ENCODE measurements at regions not wholly inside any gene's neighbourhood (a gene's known extent, or its start where the extent isn't known, plus 50 kb on each side); places are given as distances from the start of the nearest gene placed in this dataset.

DNA sequence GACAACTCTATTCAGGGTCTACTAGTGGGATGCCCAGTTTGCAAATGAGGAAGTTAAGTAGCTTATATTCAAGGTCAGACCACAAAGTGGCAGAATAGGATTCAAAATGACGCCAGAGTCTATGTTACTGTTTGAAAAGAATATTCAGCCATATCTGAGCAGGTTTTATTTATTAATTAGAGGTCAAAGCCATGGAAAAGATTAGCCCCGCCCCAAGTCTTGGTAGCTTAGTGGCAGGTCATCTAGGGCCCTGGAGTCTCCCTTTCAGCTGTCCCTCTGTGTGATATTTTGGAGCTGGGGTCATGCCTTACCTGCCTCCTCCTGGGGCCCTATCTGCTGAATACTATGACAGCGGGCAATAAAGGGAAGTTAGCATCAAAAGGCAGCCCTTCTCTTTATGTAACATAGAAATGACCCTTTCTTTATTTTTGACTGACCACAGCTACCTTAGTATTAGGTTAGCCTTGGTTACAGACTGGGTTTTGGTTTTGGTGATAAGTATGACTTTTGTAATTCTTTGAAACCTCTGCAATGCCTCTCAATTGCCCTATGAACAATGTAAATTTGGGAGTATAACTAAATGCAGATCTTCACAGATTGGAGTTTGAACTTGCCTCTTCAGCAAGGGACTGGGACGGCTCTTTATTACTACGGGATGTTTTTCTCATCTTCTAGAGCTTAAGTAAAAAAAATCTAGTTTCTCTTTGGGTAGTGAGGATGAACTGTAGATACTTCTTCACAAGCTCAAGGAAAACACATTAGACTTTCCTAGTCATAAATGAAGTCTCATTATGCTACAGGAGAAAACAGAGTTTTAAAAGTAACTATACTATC, 153.0 kb upstream of the ITGA4 start:
- TF ChIP-seq ZFP30 (CRISPR knock-in tag; IDR thresholded peaks at IDR 0.05) (no peak), ZNF565 (CRISPR knock-in tag; conservative IDR thresholded peaks at IDR 0.05; ENCODE audit: low read depth) (no peak), OSR1 (CRISPR knock-in tag; IDR thresholded peaks at IDR 0.05) (no peak), PPARA (CRISPR knock-in tag; IDR thresholded peaks at IDR 0.05; ENCODE audit: borderline replicate concordance) (no peak), ESRRG (CRISPR knock-in tag; IDR thresholded peaks at IDR 0.05) (no peak), TOX (CRISPR knock-in tag; IDR thresholded peaks at IDR 0.05; ENCODE audit: borderline replicate concordance) (no peak), SNAI2 (CRISPR knock-in tag; IDR thresholded peaks at IDR 0.05) (no peak), GLIS3 (CRISPR knock-in tag; IDR thresholded peaks at IDR 0.05) (no peak)
- TF ChIP-seq, protein P1, sequence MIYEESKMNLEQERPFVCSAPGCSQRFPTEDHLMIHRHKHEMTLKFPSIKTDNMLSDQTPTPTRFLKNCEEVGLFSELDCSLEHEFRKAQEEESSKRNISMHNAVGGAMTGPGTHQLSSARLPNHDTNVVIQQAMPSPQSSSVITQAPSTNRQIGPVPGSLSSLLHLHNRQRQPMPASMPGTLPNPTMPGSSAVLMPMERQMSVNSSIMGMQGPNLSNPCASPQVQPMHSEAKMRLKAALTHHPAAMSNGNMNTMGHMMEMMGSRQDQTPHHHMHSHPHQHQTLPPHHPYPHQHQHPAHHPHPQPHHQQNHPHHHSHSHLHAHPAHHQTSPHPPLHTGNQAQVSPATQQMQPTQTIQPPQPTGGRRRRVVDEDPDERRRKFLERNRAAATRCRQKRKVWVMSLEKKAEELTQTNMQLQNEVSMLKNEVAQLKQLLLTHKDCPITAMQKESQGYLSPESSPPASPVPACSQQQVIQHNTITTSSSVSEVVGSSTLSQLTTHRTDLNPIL (CRISPR knock-in tag; IDR thresholded peaks at IDR 0.05; ENCODE audit: low read depth) = no peak
- no peak for ATAC-seq

DNA sequence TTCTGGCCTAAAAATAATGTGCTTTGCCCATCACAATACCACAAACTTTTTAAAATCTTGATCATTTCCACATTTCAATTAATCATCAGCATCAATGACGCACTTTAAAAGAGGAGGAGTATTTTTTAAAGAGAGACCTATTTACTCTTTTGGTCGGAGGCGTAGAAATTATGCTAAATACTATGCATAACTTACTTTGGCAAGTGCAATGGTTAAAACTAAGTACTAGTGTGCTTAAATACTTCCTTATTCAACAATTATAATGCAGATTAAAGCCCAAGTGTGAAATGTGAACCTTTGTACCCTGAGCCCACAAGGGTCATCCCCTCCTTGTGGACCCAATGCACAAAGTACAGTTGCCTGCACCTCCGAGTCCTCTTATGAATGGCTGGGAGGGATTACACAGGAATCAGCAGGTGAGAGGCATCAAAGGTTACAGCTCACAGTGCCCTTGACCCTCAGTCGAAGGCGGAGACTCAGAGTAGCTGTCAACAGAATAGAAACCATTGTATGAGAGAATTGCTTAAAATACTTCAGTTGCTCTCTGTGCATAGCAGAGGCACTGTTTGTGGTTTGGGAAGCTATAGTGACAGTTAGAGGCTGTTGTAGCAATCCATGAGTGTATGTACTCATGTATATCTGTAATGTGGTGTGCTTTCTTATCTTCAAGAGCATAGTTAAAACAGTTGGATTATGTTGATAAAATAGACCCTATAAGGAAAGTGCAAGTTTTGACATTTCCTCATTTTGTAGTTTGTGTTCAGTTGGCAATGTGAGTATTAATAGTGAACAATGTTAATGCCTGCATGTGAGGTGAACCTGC, 151.7 kb upstream of the ITGA4 start:
- TF ChIP-seq ZFP30 (CRISPR knock-in tag; IDR thresholded peaks at IDR 0.05) (no peak), ZFP3 (CRISPR knock-in tag; IDR thresholded peaks at IDR 0.05) (no peak), ISL1 (CRISPR knock-in tag; IDR thresholded peaks at IDR 0.05) (no peak), TCF4 (CRISPR knock-in tag; IDR thresholded peaks at IDR 0.05; ENCODE audit: borderline replicate concordance) (no peak), ZNF565 (CRISPR knock-in tag; conservative IDR thresholded peaks at IDR 0.05; ENCODE audit: low read depth) (no peak), SNAI2 (CRISPR knock-in tag; IDR thresholded peaks at IDR 0.05) (no peak), ZC3H10 (CRISPR knock-in tag; IDR thresholded peaks at IDR 0.05) (no peak), OSR1 (CRISPR knock-in tag; IDR thresholded peaks at IDR 0.05) (no peak), BACH2 (CRISPR knock-in tag; IDR thresholded peaks at IDR 0.05; ENCODE audit: borderline replicate concordance) (no peak), ZNF70 (CRISPR knock-in tag; IDR thresholded peaks at IDR 0.05) (no peak), TOX (CRISPR knock-in tag; IDR thresholded peaks at IDR 0.05; ENCODE audit: borderline replicate concordance) (no peak), ARNTL (CRISPR knock-in tag; IDR thresholded peaks at IDR 0.05; ENCODE audit: borderline replicate concordance, low read depth) (no peak), ESRRG (CRISPR knock-in tag; IDR thresholded peaks at IDR 0.05) (no peak)
- TF ChIP-seq, protein P2, sequence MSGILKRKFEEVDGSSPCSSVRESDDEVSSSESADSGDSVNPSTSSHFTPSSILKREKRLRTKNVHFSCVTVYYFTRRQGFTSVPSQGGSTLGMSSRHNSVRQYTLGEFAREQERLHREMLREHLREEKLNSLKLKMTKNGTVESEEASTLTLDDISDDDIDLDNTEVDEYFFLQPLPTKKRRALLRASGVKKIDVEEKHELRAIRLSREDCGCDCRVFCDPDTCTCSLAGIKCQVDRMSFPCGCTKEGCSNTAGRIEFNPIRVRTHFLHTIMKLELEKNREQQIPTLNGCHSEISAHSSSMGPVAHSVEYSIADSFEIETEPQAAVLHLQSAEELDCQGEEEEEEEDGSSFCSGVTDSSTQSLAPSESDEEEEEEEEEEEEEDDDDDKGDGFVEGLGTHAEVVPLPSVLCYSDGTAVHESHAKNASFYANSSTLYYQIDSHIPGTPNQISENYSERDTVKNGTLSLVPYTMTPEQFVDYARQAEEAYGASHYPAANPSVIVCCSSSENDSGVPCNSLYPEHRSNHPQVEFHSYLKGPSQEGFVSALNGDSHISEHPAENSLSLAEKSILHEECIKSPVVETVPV (CRISPR knock-in tag; IDR thresholded peaks at IDR 0.05) = no peak
- peak; percentile 41; the same call in 2 of the 3 replicates for ATAC-seq

DNA sequence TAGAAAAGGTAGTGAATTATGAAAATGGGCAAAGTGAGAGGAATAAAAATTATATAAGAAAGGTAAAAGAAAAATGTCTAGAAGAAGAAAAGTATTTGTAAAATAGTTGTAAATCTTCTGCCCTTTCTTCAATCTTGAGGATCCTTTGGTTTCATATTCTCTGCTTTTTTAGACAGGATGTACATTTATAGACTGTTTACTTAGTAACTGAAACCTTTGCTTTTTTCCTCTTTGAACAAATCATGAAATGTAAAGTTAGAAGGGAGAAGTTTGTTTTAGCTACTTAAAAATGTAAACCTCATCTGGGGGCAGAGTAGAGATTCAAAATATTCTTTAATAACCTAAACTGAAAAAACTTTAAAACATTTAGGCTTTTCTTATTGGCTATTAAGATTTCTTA, 150.4 kb upstream of the ITGA4 start:
- ATAC-seq = peak; percentile 40; the same call in 2 of the 3 replicates
- no peak for TF ChIP-seq ARNTL (CRISPR knock-in tag; IDR thresholded peaks at IDR 0.05; ENCODE audit: borderline replicate concordance, low read depth)
- no peak for TF ChIP-seq TOX (CRISPR knock-in tag; IDR thresholded peaks at IDR 0.05; ENCODE audit: borderline replicate concordance)
- TF ChIP-seq ZNF565 (CRISPR knock-in tag; conservative IDR thresholded peaks at IDR 0.05; ENCODE audit: low read depth) = no peak
- TF ChIP-seq, protein P3, sequence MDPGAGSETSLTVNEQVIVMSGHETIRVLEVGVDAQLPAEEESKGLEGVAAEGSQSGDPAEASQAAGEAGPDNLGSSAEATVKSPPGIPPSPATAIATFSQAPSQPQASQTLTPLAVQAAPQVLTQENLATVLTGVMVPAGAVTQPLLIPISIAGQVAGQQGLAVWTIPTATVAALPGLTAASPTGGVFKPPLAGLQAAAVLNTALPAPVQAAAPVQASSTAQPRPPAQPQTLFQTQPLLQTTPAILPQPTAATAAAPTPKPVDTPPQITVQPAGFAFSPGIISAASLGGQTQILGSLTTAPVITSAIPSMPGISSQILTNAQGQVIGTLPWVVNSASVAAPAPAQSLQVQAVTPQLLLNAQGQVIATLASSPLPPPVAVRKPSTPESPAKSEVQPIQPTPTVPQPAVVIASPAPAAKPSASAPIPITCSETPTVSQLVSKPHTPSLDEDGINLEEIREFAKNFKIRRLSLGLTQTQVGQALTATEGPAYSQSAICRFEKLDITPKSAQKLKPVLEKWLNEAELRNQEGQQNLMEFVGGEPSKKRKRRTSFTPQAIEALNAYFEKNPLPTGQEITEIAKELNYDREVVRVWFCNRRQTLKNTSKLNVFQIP (CRISPR knock-in tag; IDR thresholded peaks at IDR 0.05; ENCODE audit: borderline replicate concordance, low read depth) = no peak
- TF ChIP-seq ZFP30 (CRISPR knock-in tag; IDR thresholded peaks at IDR 0.05) = no peak
- TF ChIP-seq RARB (CRISPR knock-in tag; IDR thresholded peaks at IDR 0.05) = no peak
- TF ChIP-seq TCF4 (CRISPR knock-in tag; IDR thresholded peaks at IDR 0.05; ENCODE audit: borderline replicate concordance) = no peak
- TF ChIP-seq BACH2 (CRISPR knock-in tag; IDR thresholded peaks at IDR 0.05; ENCODE audit: borderline replicate concordance) = no peak
- no peak for TF ChIP-seq ZFP3 (CRISPR knock-in tag; IDR thresholded peaks at IDR 0.05)

DNA sequence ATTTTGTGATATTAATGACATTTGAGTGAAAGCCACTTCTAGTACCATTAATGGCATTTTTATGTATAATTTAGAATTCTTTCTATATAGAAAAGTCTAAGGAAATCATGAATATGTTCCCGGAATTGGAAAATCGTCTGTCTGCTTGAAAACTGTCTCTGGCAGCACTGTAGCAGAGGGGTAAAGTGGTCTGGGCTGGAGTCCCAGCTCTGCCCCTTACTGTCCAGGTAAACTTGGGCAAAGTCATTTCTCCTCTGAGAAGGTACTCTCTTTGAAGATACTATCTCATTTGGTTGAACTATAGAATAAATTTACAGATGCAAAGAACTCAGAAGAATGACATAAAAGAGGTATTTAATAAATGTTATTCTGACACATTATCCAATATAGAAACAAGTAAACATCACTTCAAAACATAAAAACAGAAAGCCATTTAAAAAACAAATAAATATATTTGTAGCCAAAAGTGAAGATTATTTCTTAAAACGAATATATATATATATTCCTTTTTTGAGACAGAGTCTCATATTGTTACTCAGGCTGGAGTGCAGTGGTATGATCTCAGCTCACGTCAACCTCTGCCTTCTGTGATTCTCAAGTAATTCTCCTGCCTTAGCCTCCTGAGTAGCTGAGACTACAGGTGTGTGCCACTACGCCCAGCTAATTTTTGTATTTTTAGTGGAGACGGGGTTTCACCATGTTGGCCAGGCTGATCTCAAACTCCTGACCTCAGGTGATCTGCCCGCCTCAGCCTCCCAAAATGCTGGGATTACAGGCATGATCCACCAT, 149.8 kb upstream of the ITGA4 start:
- TF ChIP-seq GLIS3 (CRISPR knock-in tag; IDR thresholded peaks at IDR 0.05) (no peak), ZC3H10 (CRISPR knock-in tag; IDR thresholded peaks at IDR 0.05) (no peak), ZNF70 (CRISPR knock-in tag; IDR thresholded peaks at IDR 0.05) (no peak), BACH2 (CRISPR knock-in tag; IDR thresholded peaks at IDR 0.05; ENCODE audit: borderline replicate concordance) (no peak)
- ATAC-seq = no peak

Data from SK-N-SH treated with all-trans-retinoic acid at 6 μM for 48 hours (cell line).